ENCODE measurements at regions not wholly inside any gene's neighbourhood (a gene's known extent, or its start where the extent isn't known, plus 50 kb on each side); places are given as distances from the start of the nearest gene placed in this dataset.

GRCh38 chr15:79492065-79492464 is 59.9 kb downstream of the MINAR1 start:
- TF ChIP-seq RAD21 (IDR thresholded peaks at IDR 0.05): no peak
- TF ChIP-seq SP1 (IDR thresholded peaks at IDR 0.05): no peak
- TF ChIP-seq CTCF (IDR thresholded peaks at IDR 0.05; ENCODE audit: low read depth, low read length, missing input control): no peak
- TF ChIP-seq GABPA (IDR thresholded peaks at IDR 0.05 in 1 of 2, conservative IDR thresholded peaks at IDR 0.05 in 1 of 2): no peak
- TF ChIP-seq REST (IDR thresholded peaks at IDR 0.05): no peak
- TF ChIP-seq MAX (IDR thresholded peaks at IDR 0.05): no peak
- no peak for TF ChIP-seq YY1 (IDR thresholded peaks at IDR 0.05)
- no peak for TF ChIP-seq TAF1 (conservative IDR thresholded peaks at IDR 0.05)
- no peak for TF ChIP-seq FOXA1 (IDR thresholded peaks at IDR 0.05)
- TF ChIP-seq HNF4A (conservative IDR thresholded peaks at IDR 0.05): no peak
- no peak for TF ChIP-seq EGR1 (IDR thresholded peaks at IDR 0.05; ENCODE audit: low read depth in 2 of 2)
- no peak for TF ChIP-seq ATF3 (IDR thresholded peaks at IDR 0.05)

Measured in liver (tissue), 3 donors.